Thyroid gland (tissue), 4 donors: ENCODE measurements at regions not wholly inside any gene's neighbourhood (a gene's known extent, or its start where the extent isn't known, plus 50 kb on each side); places are given as distances from the start of the nearest gene placed in this dataset.

Source experiments
- POLR2A ChIP-seq, 2 donors: fragments of 450-650 bp; IDR thresholded peaks; one replicate each; pipeline ENCODE4 v1.6.1; 2017; ENCODE audit warnings: antibody characterized with exemption in 2 of 2, mild to moderate bottlenecking in 2 of 2, moderate library complexity in 1 of 2
- TF ChIP-seq, protein P1 (sequence below), 6 experiments: fragments of 200-600 bp in 3 of 6; fragments of 450-650 bp in 3 of 6; sonication (generic) in 3 of 6; IDR thresholded peaks; one replicate each; pipeline ENCODE4 v1.5.1; 2016 to 2019; ENCODE audit warnings: antibody characterized with exemption in 6 of 6, mild to moderate bottlenecking in 2 of 6, inconsistent platforms in 1 of 6, moderate library complexity in 1 of 6

GRCh38 chr3:144252896-144253295 is 281.3 kb downstream of the DIPK2A start:
- TF ChIP-seq, protein P1, sequence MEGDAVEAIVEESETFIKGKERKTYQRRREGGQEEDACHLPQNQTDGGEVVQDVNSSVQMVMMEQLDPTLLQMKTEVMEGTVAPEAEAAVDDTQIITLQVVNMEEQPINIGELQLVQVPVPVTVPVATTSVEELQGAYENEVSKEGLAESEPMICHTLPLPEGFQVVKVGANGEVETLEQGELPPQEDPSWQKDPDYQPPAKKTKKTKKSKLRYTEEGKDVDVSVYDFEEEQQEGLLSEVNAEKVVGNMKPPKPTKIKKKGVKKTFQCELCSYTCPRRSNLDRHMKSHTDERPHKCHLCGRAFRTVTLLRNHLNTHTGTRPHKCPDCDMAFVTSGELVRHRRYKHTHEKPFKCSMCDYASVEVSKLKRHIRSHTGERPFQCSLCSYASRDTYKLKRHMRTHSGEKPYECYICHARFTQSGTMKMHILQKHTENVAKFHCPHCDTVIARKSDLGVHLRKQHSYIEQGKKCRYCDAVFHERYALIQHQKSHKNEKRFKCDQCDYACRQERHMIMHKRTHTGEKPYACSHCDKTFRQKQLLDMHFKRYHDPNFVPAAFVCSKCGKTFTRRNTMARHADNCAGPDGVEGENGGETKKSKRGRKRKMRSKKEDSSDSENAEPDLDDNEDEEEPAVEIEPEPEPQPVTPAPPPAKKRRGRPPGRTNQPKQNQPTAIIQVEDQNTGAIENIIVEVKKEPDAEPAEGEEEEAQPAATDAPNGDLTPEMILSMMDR (IDR thresholded peaks at IDR 0.05) = no peak
- TF ChIP-seq POLR2A (IDR thresholded peaks at IDR 0.05) = no peak
